ENCODE measurements at regions not wholly inside any gene's neighbourhood (a gene's known extent, or its start where the extent isn't known, plus 50 kb on each side); places are given as distances from the start of the nearest gene placed in this dataset.

GRCh38 chr5:171592736-171593135 is 173.3 kb downstream of the FGF18 start:
- H3K27ac ChIP-seq (ENCODE audit: low read depth, low read length, poor library complexity, severe bottlenecking): no peak overlapping the region
- no peaks in the 10 kb centered on the region for H3K4me1 ChIP-seq (ENCODE audit: insufficient read depth, low read length, poor library complexity, severe bottlenecking)
- H3K4me2 ChIP-seq (ENCODE audit: low read length): no peak overlapping the region
- H2AFZ ChIP-seq (ENCODE audit: low read length): no peak overlapping the region
- no peak for DNase-seq (ENCODE audit: low spot score)
- H3K9me3 ChIP-seq (ENCODE audit: low read length): no peaks in the 10 kb centered on the region
- intact Hi-C loops (cut with micrococcal nuclease; ENCODE audit: unreplicated experiment): no loop called here
- ChIA-PET POLR2A (interaction anchor here (0.7 kb wide), 2 partner anchors 43 to 231 kb away, joined by 3 read pairs; no protein-coding TSS in a partner anchor), CTCF (ENCODE audit: unreplicated experiment) (no interaction called here)
- no peak overlapping the region for H3K4me3 ChIP-seq (ENCODE audit: low read depth, low read length, poor library complexity, severe bottlenecking)
- no peaks in the 10 kb centered on the region for H4K20me1 ChIP-seq (ENCODE audit: insufficient read depth, low read length)
- no peaks in the 10 kb centered on the region for H3K36me3 ChIP-seq (ENCODE audit: insufficient read depth, low read length)
- H3K9me2 ChIP-seq (ENCODE audit: insufficient read depth, low read length): no peaks in the 10 kb centered on the region
- no TSS peak for BruUV-seq (replicated peaks)
- TF ChIP-seq CTCF (conservative IDR thresholded peaks at IDR 0.05; ENCODE audit: low read length) (no peak), EZH2phosphoT487 (IDR thresholded peaks at IDR 0.05; ENCODE audit: borderline replicate concordance, low read depth, low read length) (no peak)
- H3K79me2 ChIP-seq (ENCODE audit: insufficient read depth, low read depth, low read length): no peaks in the 10 kb centered on the region

GRCh38 chr5:171593401-171593800 is 174.0 kb downstream of the FGF18 start:
- POLR2A ChIA-PET: no interaction called here
- H3K27ac ChIP-seq (ENCODE audit: low read depth, low read length, poor library complexity, severe bottlenecking): no peak overlapping the region
- CTCF ChIA-PET (ENCODE audit: unreplicated experiment): no interaction called here
- no peaks in the 10 kb centered on the region for H3K9me2 ChIP-seq (ENCODE audit: insufficient read depth, low read length)
- DNase-seq (ENCODE audit: low spot score): no peak
- no peak overlapping the region for H3K4me3 ChIP-seq (ENCODE audit: low read depth, low read length, poor library complexity, severe bottlenecking)
- TF ChIP-seq EZH2phosphoT487 (IDR thresholded peaks at IDR 0.05; ENCODE audit: borderline replicate concordance, low read depth, low read length): no peak
- TF ChIP-seq CTCF (conservative IDR thresholded peaks at IDR 0.05; ENCODE audit: low read length): no peak
- H3K4me2 ChIP-seq (ENCODE audit: low read length): no peak overlapping the region
- no peaks in the 10 kb centered on the region for H3K36me3 ChIP-seq (ENCODE audit: insufficient read depth, low read length)
- intact Hi-C loops (cut with micrococcal nuclease; ENCODE audit: unreplicated experiment): no loop called here
- H3K4me1 ChIP-seq (ENCODE audit: insufficient read depth, low read length, poor library complexity, severe bottlenecking): no peaks in the 10 kb centered on the region
- H2AFZ ChIP-seq (ENCODE audit: low read length): no peak overlapping the region
- no peaks in the 10 kb centered on the region for H3K79me2 ChIP-seq (ENCODE audit: insufficient read depth, low read depth, low read length)
- no peaks in the 10 kb centered on the region for H3K9me3 ChIP-seq (ENCODE audit: low read length)
- BruUV-seq (replicated peaks): no TSS peak
- H4K20me1 ChIP-seq (ENCODE audit: insufficient read depth, low read length): no peaks in the 10 kb centered on the region

DNA sequence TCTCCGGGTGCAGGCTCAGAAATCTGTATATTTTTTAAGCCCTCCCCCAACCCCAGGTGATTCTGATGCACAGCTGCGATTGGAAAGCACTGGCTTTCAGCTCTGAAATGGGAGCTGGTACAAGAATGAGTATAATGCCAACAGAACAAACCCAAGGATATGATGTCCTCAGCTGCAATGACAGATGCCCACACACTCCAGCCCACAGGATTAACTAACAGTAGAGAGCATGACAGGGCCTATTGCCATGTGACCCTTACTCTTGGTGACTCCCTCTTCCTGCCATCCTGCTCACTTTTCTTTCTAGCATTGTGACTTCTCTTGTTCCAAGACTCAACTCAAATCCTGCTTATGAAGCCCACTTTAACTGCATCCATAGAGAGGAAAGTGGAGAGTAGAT is 174.5 kb downstream of the FGF18 start:
- H3K4me3 ChIP-seq (ENCODE audit: low read depth, low read length, poor library complexity, severe bottlenecking): no peak overlapping the region
- H3K4me1 ChIP-seq (ENCODE audit: insufficient read depth, low read length, poor library complexity, severe bottlenecking): no peaks in the 10 kb centered on the region
- ChIA-PET CTCF (ENCODE audit: unreplicated experiment) (no interaction called here), POLR2A (no interaction called here)
- no peak overlapping the region for H2AFZ ChIP-seq (ENCODE audit: low read length)
- no peaks in the 10 kb centered on the region for H3K36me3 ChIP-seq (ENCODE audit: insufficient read depth, low read length)
- no TSS peak for BruUV-seq (replicated peaks)
- H3K9me3 ChIP-seq (ENCODE audit: low read length): no peaks in the 10 kb centered on the region
- no peaks in the 10 kb centered on the region for H3K79me2 ChIP-seq (ENCODE audit: insufficient read depth, low read depth, low read length)
- no peak overlapping the region for H3K27ac ChIP-seq (ENCODE audit: low read depth, low read length, poor library complexity, severe bottlenecking)
- H3K4me2 ChIP-seq (ENCODE audit: low read length): no peak overlapping the region
- DNase-seq (ENCODE audit: low spot score): no peak
- TF ChIP-seq EZH2phosphoT487 (IDR thresholded peaks at IDR 0.05; ENCODE audit: borderline replicate concordance, low read depth, low read length) (no peak), CTCF (conservative IDR thresholded peaks at IDR 0.05; ENCODE audit: low read length) (no peak)
- H4K20me1 ChIP-seq (ENCODE audit: insufficient read depth, low read length): no peaks in the 10 kb centered on the region
- no peaks in the 10 kb centered on the region for H3K9me2 ChIP-seq (ENCODE audit: insufficient read depth, low read length)
- intact Hi-C loops (cut with micrococcal nuclease; ENCODE audit: unreplicated experiment): no loop called here

Data from OCI-LY7 (cell line).